ENCODE measurements at regions not wholly inside any gene's neighbourhood (a gene's known extent, or its start where the extent isn't known, plus 50 kb on each side); places are given as distances from the start of the nearest gene placed in this dataset.

GRCh38 chr13:37448153-37448552 lies 150.4 kb downstream of the POSTN start:
- H3K9ac ChIP-seq (ENCODE audit: low read depth in 1 of 3, low read length in 3 of 3): no peak overlapping the region

GRCh38 chr13:37446503-37446902 lies 152.1 kb downstream of the POSTN start:
- Histone ChIP-seq H3K9me3 (ENCODE audit: control insufficient read depth in 3 of 3, low read length in 3 of 3) (no peaks in the 10 kb centered on the region), H3K9ac (ENCODE audit: low read depth in 1 of 3, low read length in 3 of 3) (no peak overlapping the region), H3K4me3 (ENCODE audit: low read length in 3 of 3) (no peak overlapping the region), H3K27ac (ENCODE audit: low read depth, low read length) (no peak overlapping the region), H3K4me1 (ENCODE audit: control insufficient read depth in 3 of 3, insufficient read depth in 3 of 3, low read length in 3 of 3) (no peaks in the 10 kb centered on the region), H3K27me3 (ENCODE audit: control insufficient read depth in 3 of 3, insufficient read depth in 3 of 3, low read length in 3 of 3) (no peaks in the 10 kb centered on the region), H3K36me3 (ENCODE audit: control insufficient read depth in 3 of 3, insufficient read depth in 3 of 3, low read length in 3 of 3) (no peaks in the 10 kb centered on the region)

More at GRCh38 chr13:37448153-37448552, 150.4 kb downstream of the POSTN start:
- Histone ChIP-seq H3K4me3 (ENCODE audit: low read length in 3 of 3) (no peak overlapping the region), H3K27ac (ENCODE audit: low read depth, low read length) (no peak overlapping the region), H3K36me3 (ENCODE audit: control insufficient read depth in 3 of 3, insufficient read depth in 3 of 3, low read length in 3 of 3) (no peaks in the 10 kb centered on the region), H3K9me3 (ENCODE audit: control insufficient read depth in 3 of 3, low read length in 3 of 3) (no peaks in the 10 kb centered on the region), H3K27me3 (ENCODE audit: control insufficient read depth in 3 of 3, insufficient read depth in 3 of 3, low read length in 3 of 3) (no peaks in the 10 kb centered on the region), H3K4me1 (ENCODE audit: control insufficient read depth in 3 of 3, insufficient read depth in 3 of 3, low read length in 3 of 3) (no peaks in the 10 kb centered on the region)

DNA sequence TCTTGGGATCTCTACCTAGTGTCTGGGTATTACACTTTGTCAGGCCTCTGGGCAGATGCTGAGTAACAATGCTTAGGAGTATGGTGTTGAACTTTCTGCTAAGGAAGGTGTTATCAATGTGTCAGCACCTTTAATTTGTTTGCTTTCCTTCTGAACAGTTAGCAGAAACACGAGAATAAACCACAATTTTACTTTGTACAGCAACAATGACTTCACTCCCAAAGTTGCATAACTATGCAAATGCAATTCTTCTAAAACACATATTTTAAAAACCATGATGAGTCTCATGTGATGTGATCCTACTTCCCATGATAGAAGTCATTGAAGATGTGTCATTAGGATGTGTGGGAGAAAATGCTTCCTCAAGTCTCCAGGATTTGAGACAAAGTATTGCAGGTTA lies 155.0 kb downstream of the POSTN start:
- no peak overlapping the region for H3K4me3 ChIP-seq (ENCODE audit: low read length in 3 of 3)
- no peaks in the 10 kb centered on the region for H3K9me3 ChIP-seq (ENCODE audit: control insufficient read depth in 3 of 3, low read length in 3 of 3)
- no peak overlapping the region for H3K9ac ChIP-seq (ENCODE audit: low read depth in 1 of 3, low read length in 3 of 3)

DNA sequence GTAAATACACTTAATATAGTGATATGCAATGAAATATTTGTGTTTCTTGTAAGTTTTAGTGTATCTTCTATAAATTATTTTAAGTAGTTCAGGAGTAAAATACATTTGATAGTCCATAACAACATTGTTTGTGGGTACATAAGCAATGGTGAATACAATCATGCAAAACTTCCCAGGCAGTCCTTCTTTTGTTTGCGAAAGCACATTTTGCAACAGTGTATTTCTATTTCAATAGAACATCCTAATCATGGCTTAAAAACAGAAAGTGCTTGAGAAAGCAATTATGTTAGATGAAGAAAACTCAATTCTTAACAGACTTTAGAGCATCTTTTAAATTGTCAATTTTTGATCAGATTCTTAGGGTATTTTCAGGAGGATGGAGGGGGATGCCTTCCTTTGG lies 155.6 kb downstream of the POSTN start:
- no peak overlapping the region for H3K4me3 ChIP-seq (ENCODE audit: low read length in 3 of 3)
- no peak overlapping the region for H3K27ac ChIP-seq (ENCODE audit: low read depth, low read length)
- no peaks in the 10 kb centered on the region for H3K4me1 ChIP-seq (ENCODE audit: control insufficient read depth in 3 of 3, insufficient read depth in 3 of 3, low read length in 3 of 3)
- H3K27me3 ChIP-seq (ENCODE audit: control insufficient read depth in 3 of 3, insufficient read depth in 3 of 3, low read length in 3 of 3): no peaks in the 10 kb centered on the region
- H3K9ac ChIP-seq (ENCODE audit: low read depth in 1 of 3, low read length in 3 of 3): no peak overlapping the region
- no peaks in the 10 kb centered on the region for H3K36me3 ChIP-seq (ENCODE audit: control insufficient read depth in 3 of 3, insufficient read depth in 3 of 3, low read length in 3 of 3)
- no peaks in the 10 kb centered on the region for H3K9me3 ChIP-seq (ENCODE audit: control insufficient read depth in 3 of 3, low read length in 3 of 3)

More for the DNA sequence above, 155.0 kb downstream of the POSTN start:
- H3K36me3 ChIP-seq (ENCODE audit: control insufficient read depth in 3 of 3, insufficient read depth in 3 of 3, low read length in 3 of 3): no peaks in the 10 kb centered on the region
- no peaks in the 10 kb centered on the region for H3K4me1 ChIP-seq (ENCODE audit: control insufficient read depth in 3 of 3, insufficient read depth in 3 of 3, low read length in 3 of 3)
- no peaks in the 10 kb centered on the region for H3K27me3 ChIP-seq (ENCODE audit: control insufficient read depth in 3 of 3, insufficient read depth in 3 of 3, low read length in 3 of 3)
- no peak overlapping the region for H3K27ac ChIP-seq (ENCODE audit: low read depth, low read length)

- no peaks in the 10 kb centered on the region for H3K4me1 ChIP-seq (ENCODE audit: control insufficient read depth in 3 of 3, insufficient read depth in 3 of 3, low read length in 3 of 3)
- no peaks in the 10 kb centered on the region for H3K27me3 ChIP-seq (ENCODE audit: control insufficient read depth in 3 of 3, insufficient read depth in 3 of 3, low read length in 3 of 3)
- H3K9me3 ChIP-seq (ENCODE audit: control insufficient read depth in 3 of 3, low read length in 3 of 3): no peaks in the 10 kb centered on the region
- H3K36me3 ChIP-seq (ENCODE audit: control insufficient read depth in 3 of 3, insufficient read depth in 3 of 3, low read length in 3 of 3): no peaks in the 10 kb centered on the region
- H3K27ac ChIP-seq (ENCODE audit: low read depth, low read length): no peak overlapping the region
- H3K9ac ChIP-seq (ENCODE audit: low read depth in 1 of 3, low read length in 3 of 3): no peak overlapping the region
- no peak overlapping the region for H3K4me3 ChIP-seq (ENCODE audit: low read length in 3 of 3)
Observed at GRCh38 chr13:37435881-37436280, 162.7 kb downstream of the POSTN start.

- Histone ChIP-seq H3K27me3 (ENCODE audit: control insufficient read depth in 3 of 3, insufficient read depth in 3 of 3, low read length in 3 of 3) (no peaks in the 10 kb centered on the region), H3K4me3 (ENCODE audit: low read length in 3 of 3) (no peak overlapping the region), H3K27ac (ENCODE audit: low read depth, low read length) (no peak overlapping the region), H3K9ac (ENCODE audit: low read depth in 1 of 3, low read length in 3 of 3) (no peak overlapping the region), H3K9me3 (ENCODE audit: control insufficient read depth in 3 of 3, low read length in 3 of 3) (no peaks in the 10 kb centered on the region), H3K4me1 (ENCODE audit: control insufficient read depth in 3 of 3, insufficient read depth in 3 of 3, low read length in 3 of 3) (no peaks in the 10 kb centered on the region), H3K36me3 (ENCODE audit: control insufficient read depth in 3 of 3, insufficient read depth in 3 of 3, low read length in 3 of 3) (no peaks in the 10 kb centered on the region)
Observed at GRCh38 chr13:37433086-37433485, 165.5 kb downstream of the POSTN start.

DNA sequence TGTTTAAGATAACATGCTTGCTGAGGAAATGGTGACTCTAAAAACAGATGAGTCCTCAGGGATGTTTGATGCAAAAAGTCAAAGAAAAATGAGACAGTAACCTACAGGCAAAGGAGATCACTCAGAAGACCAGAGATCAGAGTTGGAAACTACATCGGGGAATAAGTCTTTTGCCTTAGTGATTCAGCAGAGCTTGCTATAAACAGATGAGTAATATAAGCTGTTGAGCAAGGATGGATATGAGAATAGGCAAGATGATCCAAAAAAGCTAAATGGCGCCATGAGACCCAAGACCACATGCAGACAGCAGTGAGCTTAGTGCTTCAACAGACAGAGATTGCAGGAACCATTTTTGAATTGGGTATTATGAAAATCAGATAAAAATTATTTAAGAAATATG lies 168.6 kb downstream of the POSTN start:
- Histone ChIP-seq H3K27ac (ENCODE audit: low read depth, low read length) (no peak overlapping the region), H3K4me1 (ENCODE audit: control insufficient read depth in 3 of 3, insufficient read depth in 3 of 3, low read length in 3 of 3) (no peaks in the 10 kb centered on the region), H3K27me3 (ENCODE audit: control insufficient read depth in 3 of 3, insufficient read depth in 3 of 3, low read length in 3 of 3) (no peaks in the 10 kb centered on the region), H3K9me3 (ENCODE audit: control insufficient read depth in 3 of 3, low read length in 3 of 3) (no peaks in the 10 kb centered on the region), H3K36me3 (ENCODE audit: control insufficient read depth in 3 of 3, insufficient read depth in 3 of 3, low read length in 3 of 3) (no peaks in the 10 kb centered on the region), H3K9ac (ENCODE audit: low read depth in 1 of 3, low read length in 3 of 3) (no peak overlapping the region), H3K4me3 (ENCODE audit: low read length in 3 of 3) (no peak overlapping the region)

DNA sequence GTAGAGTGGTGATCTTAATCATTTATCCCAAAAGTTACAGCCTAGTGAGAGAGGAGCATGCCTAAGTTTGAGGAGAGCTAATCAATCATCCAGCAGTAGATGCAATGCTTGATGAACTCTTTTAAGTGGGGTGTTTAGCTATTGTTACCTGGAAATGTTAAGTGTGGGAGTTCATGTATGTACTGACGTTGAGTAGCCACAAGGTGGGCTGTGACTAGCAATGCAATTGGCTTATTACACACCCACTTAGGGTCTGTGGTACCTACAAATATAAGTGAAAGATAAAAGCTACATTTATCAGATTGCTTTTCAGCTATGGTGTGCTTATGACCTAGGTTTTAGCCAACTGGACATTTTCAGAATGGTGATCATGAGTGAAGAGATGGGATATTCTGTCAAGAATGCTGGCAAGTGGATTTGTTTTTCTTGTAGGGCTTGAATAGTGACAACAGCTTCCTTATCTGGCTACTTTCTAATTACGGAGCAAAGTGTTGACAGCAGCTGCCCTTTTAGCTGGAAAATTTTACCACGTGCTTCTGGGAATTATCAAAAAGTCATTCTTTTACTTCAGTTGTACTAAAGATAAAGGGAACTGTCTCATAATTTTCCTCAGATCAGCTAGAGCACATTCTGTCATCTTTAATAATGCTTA lies 170.6 kb downstream of the POSTN start:
- H3K9ac ChIP-seq (ENCODE audit: low read depth in 1 of 3, low read length in 3 of 3): no peak overlapping the region
- no peaks in the 10 kb centered on the region for H3K27me3 ChIP-seq (ENCODE audit: control insufficient read depth in 3 of 3, insufficient read depth in 3 of 3, low read length in 3 of 3)
- H3K36me3 ChIP-seq (ENCODE audit: control insufficient read depth in 3 of 3, insufficient read depth in 3 of 3, low read length in 3 of 3): no peaks in the 10 kb centered on the region
- no peak overlapping the region for H3K4me3 ChIP-seq (ENCODE audit: low read length in 3 of 3)
- peaks cover 0 to 2% (median 0%) of the 10 kb centered on the region in 3 donors for H3K9me3 ChIP-seq (ENCODE audit: control insufficient read depth in 3 of 3, low read length in 3 of 3)
- H3K27ac ChIP-seq (ENCODE audit: low read depth, low read length): no peak overlapping the region
- no peaks in the 10 kb centered on the region for H3K4me1 ChIP-seq (ENCODE audit: control insufficient read depth in 3 of 3, insufficient read depth in 3 of 3, low read length in 3 of 3)

- H3K9me3 ChIP-seq (ENCODE audit: control insufficient read depth in 3 of 3, low read length in 3 of 3): peaks cover 0 to 2% (median 0%) of the 10 kb centered on the region in 3 donors
- H3K27ac ChIP-seq (ENCODE audit: low read depth, low read length): no peak overlapping the region
- H3K9ac ChIP-seq (ENCODE audit: low read depth in 1 of 3, low read length in 3 of 3): no peak overlapping the region
- H3K4me1 ChIP-seq (ENCODE audit: control insufficient read depth in 3 of 3, insufficient read depth in 3 of 3, low read length in 3 of 3): no peaks in the 10 kb centered on the region
- H3K4me3 ChIP-seq (ENCODE audit: low read length in 3 of 3): no peak overlapping the region
- H3K36me3 ChIP-seq (ENCODE audit: control insufficient read depth in 3 of 3, insufficient read depth in 3 of 3, low read length in 3 of 3): no peaks in the 10 kb centered on the region
- no peaks in the 10 kb centered on the region for H3K27me3 ChIP-seq (ENCODE audit: control insufficient read depth in 3 of 3, insufficient read depth in 3 of 3, low read length in 3 of 3)
Observed at GRCh38 chr13:37418490-37418889, 180.1 kb downstream of the POSTN start.

DNA sequence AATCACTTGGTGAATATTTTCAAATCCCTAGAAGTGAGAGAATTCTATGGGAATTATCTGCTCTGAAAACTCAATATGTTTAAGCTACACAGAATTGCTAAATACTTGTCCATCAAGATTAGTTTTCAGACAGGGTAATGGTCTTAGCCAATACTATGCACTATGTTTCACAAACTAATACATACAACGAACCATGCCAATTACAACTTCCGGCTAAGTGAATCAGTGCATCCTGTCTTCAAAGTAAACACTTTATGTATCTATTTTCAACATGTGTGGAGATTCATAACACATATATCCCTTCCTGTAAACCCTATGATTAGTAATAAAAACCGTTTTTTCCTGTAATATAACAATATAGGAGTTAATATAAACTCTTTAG lies 181.5 kb downstream of the POSTN start:
- no peaks in the 10 kb centered on the region for H3K36me3 ChIP-seq (ENCODE audit: control insufficient read depth in 3 of 3, insufficient read depth in 3 of 3, low read length in 3 of 3)
- no peaks in the 10 kb centered on the region for H3K27me3 ChIP-seq (ENCODE audit: control insufficient read depth in 3 of 3, insufficient read depth in 3 of 3, low read length in 3 of 3)
- H3K9me3 ChIP-seq (ENCODE audit: control insufficient read depth in 3 of 3, low read length in 3 of 3): no peaks in the 10 kb centered on the region
- no peak overlapping the region for H3K27ac ChIP-seq (ENCODE audit: low read depth, low read length)
- no peaks in the 10 kb centered on the region for H3K4me1 ChIP-seq (ENCODE audit: control insufficient read depth in 3 of 3, insufficient read depth in 3 of 3, low read length in 3 of 3)
- H3K9ac ChIP-seq (ENCODE audit: low read depth in 1 of 3, low read length in 3 of 3): no peak overlapping the region
- H3K4me3 ChIP-seq (ENCODE audit: low read length in 3 of 3): no peak overlapping the region
